SIG-M5 treated with dmso at 0.1 percent for 504 hours (cell line): ENCODE measurements at regions not wholly inside any gene's neighbourhood (a gene's known extent, or its start where the extent isn't known, plus 50 kb on each side); places are given as distances from the start of the nearest gene placed in this dataset.
"Not testable (repeated sequence)": the region's sequence is repeated elsewhere in the genome, so short reads cannot be mapped to it uniquely, and the experiment has no call there.

Experiments
- DNase-seq: peaks from one replicate; lab custom pipeline; 2025; ENCODE audit not compliant: unreplicated experiment; lab: John Stamatoyannopoulos, UW

- DNase-seq, result not testable (repeated sequence)
These were observed 131.8 kb downstream of the KDR start for GRCh38 chr4:54993473-54994026.

GRCh38 chr4:54992266-54992665 lies 133.1 kb downstream of the KDR start:
- no peak for DNase-seq

GRCh38 chr4:54988655-54989054 lies 136.7 kb downstream of the KDR start:
- no peak for DNase-seq

- DNase-seq, result no peak
These were observed 139.1 kb downstream of the KDR start for GRCh38 chr4:54986095-54986846.

GRCh38 chr4:54976682-54977081 lies 148.7 kb downstream of the KDR start:
- no peak for DNase-seq

- no peak for DNase-seq
These were observed 149.4 kb downstream of the KDR start for GRCh38 chr4:54976031-54976430.

DNA sequence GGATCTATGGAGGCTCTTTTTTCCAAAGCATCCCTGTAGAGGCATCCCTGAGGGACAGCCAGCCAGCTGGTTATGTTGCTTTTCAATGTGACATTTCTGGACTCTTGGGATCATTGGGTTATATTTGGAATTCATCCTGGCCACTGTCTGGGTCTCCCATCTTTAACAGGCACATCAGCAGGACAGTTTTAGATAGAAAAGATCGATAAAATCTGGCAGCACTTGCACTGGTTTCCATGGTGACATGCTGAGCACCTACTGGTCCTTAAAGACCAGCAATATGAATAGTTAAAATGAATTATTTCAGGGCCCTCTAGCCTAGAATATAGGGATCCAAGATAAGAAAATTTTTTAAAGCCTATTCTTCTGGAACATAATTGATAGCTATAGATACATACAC lies 151.6 kb downstream of the KDR start:
- no peak for DNase-seq

DNA sequence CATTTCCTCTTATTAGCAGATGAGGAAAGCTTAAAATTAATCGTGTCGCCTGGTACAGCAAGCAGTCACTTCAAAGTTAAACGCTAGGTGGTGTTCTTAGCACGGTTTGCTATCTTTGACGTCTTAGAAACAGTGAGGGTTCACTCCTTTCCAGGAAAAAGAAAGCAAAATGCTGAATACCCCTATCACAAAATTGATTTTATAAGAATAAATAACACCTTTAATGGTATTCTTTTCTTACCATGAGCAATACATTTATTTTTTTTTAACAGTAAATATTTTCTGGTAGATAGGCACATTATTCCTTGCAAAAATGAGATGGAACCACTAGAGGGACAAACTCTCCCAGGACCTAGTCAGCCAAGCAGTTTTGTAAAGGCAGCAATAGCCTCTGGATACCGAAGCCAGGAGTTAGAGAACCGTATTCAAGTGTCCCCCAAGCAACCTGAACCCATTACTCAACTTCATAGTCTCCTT lies 153.9 kb downstream of the KDR start:
- peak; percentile 43 for DNase-seq

GRCh38 chr4:54967289-54967688 lies 158.1 kb downstream of the KDR start:
- DNase-seq, result no peak

DNA sequence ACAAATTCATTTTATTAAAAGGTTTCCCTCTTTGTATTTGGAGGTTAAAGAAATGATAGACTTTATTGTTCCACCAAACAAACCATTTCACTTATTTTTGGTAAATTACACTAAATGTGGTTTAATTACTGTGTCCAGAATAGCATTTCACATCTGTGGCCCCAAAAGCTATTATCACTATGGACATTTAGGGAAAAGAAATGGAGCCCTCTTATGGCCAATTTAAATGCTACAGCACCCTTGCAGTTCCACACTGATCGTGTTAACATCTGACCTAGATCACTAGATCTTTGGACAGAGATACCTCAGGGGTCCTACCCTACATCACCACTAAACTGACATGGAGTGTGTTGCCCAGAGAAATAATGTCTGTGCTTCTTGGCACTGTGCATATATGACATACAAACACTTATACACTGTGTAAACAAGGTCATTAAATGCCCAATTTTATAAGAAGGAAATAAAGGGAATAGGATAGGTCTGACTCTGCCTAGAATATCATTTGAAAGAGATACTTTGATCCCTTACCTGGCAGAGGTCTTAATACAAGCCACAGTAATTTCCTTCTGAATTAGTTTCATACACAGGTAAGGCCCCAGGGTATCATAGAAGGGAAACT lies 163.9 kb downstream of the KDR start:
- peak; percentile 5 for DNase-seq

GRCh38 chr4:54959651-54960116 lies 165.7 kb downstream of the KDR start:
- no peak for DNase-seq

- DNase-seq, result no peak
These were observed 166.3 kb downstream of the KDR start for GRCh38 chr4:54959131-54959530.

DNA sequence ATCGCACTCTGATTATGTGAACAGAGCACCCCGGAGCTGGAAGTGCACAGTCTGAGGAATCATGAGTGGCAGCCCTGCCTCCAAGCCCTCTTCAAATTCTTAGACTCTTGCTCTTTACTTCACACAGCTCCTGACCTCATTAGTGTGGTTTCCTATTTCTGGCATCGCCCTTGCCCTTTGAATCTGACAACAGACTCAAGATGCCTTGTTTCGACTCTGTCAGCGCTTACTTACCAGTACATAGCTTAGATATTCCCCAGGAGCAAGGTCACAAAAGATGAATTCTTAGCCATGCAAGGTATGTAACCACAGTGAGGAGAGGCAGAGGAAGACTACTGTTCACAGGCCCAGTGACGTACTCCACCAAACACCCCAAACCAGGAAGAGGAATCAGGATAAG lies 167.2 kb downstream of the KDR start:
- no peak for DNase-seq

DNA sequence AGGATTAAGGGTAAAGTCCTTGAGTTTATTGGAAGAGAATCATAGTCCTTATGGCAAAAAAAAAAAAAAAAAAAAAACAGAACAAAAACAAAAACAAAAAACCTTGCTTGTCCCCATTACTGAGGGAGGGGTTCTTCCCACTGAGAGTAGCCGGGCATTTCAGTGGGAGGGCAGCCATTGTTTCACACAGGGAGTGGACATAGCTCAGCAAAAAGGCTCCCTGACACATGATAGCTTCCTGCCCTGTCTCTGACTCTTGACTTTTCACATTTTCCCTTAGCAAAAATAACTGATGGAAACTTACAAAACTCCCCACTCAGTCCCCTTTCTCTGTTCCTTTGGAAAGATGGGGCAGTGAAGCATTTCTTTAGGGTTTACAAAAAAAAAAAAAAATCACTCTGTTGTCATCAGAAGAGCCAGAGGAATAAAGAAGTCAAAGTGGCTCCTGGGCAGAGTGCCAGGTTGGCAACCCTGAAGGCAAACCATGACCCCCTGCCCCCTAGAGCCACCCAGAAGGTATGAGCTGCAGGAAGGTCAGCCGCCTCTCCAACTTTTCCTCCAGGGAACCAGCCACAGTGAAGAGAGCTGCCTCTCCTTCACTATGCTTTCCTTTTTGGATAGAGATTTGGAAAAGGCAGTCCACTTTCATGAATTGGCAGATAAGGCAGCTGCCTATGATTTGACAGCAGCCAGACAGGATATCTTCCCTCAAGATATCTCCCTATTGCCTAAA lies 170.6 kb downstream of the KDR start:
- DNase-seq, result no peak

DNA sequence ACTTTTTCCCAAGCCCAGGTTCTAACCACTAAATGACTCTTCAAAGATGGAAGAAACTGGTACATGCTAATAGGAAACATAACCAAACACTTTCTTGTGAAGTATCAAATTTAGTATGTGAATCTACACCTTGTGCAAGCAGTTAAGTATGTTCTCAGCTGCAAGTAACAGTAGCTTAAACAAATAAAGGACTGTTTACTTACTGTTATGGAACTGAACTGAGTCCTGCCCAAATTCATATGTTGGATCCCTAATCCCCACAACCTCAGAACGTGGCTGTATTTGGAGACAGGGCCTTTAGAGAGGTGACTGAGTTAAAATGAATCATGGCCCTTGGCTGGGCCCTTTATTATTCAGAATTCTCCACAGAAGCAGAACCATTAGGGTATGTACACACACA lies 178.7 kb downstream of the KDR start:
- no peak for DNase-seq

- no peak for DNase-seq
These were observed 179.6 kb downstream of the KDR start for GRCh38 chr4:54945838-54946237.

- no peak for DNase-seq
These were observed 182.7 kb downstream of the KDR start for GRCh38 chr4:54942721-54943120.

GRCh38 chr4:54941994-54942552 lies 183.3 kb downstream of the KDR start:
- DNase-seq, result no peak

- no peak for DNase-seq
These were observed 184.2 kb downstream of the KDR start for GRCh38 chr4:54940996-54941865.

DNA sequence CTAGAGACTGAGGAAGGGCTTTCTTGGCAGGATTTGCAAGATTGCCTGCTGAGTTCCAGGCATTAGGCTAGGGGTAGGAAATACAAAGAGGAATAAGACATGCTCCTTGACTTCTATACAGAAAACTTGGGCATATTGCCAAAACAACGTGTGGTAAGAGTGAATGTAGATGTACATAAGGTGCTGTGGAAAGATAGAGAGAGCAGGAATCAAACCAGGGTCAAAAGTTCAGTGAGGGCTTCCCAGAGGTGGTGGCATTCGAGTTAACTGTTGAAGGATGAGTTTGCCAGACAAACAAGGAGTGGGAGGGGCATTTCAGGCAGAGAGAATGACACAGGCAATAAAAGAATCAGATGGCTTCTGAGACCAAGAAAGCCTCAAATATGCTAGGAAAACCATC lies 187.9 kb downstream of the KDR start:
- no peak for DNase-seq
